ENCODE measurements at regions not wholly inside any gene's neighbourhood (a gene's known extent, or its start where the extent isn't known, plus 50 kb on each side); places are given as distances from the start of the nearest gene placed in this dataset.

DNA sequence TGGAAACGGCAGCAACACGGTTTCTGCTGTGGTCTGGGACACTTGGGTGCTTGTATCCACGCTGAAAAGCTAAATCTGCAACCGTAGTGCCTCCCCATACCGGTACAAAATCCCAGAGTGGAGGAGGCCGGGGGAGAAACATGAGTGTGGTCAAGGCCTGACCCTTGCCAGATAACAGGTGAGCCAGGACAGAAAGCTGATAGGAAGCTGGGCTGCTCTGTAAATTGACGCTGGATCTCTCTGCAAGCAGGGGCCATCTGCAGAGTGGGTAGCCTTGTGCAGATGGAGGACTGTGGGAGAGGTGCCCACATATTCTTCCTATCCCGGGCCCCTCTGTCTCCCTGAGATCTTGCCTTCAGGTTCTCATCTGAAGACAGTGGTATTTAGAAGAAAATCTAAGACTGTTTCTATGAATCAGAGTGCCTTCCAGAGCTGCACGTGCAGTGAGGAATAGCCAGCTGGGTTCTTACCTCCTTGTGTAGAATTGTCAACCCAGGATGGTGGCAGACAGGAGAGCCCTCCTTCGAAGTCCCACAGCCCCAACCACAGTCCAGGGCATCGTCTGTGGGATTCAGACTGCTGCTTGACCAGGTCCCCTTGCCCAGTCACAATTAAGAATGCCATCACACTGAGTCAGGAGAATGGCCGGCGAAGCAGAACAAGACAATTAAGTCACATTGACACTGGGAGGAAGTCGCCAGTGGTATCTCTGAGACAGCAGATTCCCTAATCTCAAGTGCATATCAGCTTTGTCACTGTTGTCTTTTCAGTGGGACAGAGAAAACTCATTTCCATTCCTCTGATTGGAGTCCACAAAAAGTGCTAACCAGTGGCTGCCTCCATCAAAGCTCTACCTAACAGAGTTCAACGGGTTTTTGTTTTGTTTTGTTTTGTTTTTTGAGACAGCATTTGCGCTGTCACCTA is 100.0 kb upstream of the RIPOR2 start:
- no peaks in the 10 kb centered on the region for H4K20me1 ChIP-seq (ENCODE audit: control insufficient read depth, extremely low read depth, insufficient read depth, low read length)
- H3K9ac ChIP-seq (ENCODE audit: insufficient read depth, low read length): no peak overlapping the region
- H3K4me2 ChIP-seq (ENCODE audit: extremely low read depth, insufficient read depth, low read length): no peak overlapping the region
- H3K27me3 ChIP-seq (ENCODE audit: control insufficient read depth, insufficient read depth, low read length): no peaks in the 10 kb centered on the region
- peak in 1 of 2 donors; percentile 32 for DNase-seq (ENCODE audit: low read depth in 2 of 2)
- H3K79me2 ChIP-seq (ENCODE audit: control insufficient read depth, insufficient read depth, low read length): no peaks in the 10 kb centered on the region
- TF ChIP-seq EZH2 (IDR thresholded peaks at IDR 0.05; ENCODE audit: low read length, missing control alignments): no peak
- TF ChIP-seq CTCF (conservative IDR thresholded peaks at IDR 0.05 in 1 of 2, IDR thresholded peaks at IDR 0.05 in 1 of 2; ENCODE audit: low read depth in 1 of 2, low read length in 2 of 2): no peak
- H2AFZ ChIP-seq (ENCODE audit: low read length): peak overlapping the region; percentile 67
- no peak overlapping the region for H3K27ac ChIP-seq (ENCODE audit: insufficient read depth, low read length)
- H3K9me3 ChIP-seq (ENCODE audit: control insufficient read depth, insufficient read depth, low read depth, low read length): no peaks in the 10 kb centered on the region
- no peak overlapping the region for H3K4me3 ChIP-seq (replicated peaks in 1 of 4; ENCODE audit: control extremely low read depth in 1 of 4, insufficient read depth in 1 of 4, low read depth in 3 of 4, low read length in 4 of 4)
- H3K36me3 ChIP-seq (ENCODE audit: control insufficient read depth, insufficient read depth, low read length): no peaks in the 10 kb centered on the region
- no peaks in the 10 kb centered on the region for H3K4me1 ChIP-seq (ENCODE audit: control insufficient read depth, extremely low read depth, insufficient read depth, low read length)

- no peaks in the 10 kb centered on the region for H3K4me1 ChIP-seq (ENCODE audit: control insufficient read depth, extremely low read depth, insufficient read depth, low read length)
These were observed 100.7 kb upstream of the RIPOR2 start for GRCh38 chr6:25036461-25036860.

DNA sequence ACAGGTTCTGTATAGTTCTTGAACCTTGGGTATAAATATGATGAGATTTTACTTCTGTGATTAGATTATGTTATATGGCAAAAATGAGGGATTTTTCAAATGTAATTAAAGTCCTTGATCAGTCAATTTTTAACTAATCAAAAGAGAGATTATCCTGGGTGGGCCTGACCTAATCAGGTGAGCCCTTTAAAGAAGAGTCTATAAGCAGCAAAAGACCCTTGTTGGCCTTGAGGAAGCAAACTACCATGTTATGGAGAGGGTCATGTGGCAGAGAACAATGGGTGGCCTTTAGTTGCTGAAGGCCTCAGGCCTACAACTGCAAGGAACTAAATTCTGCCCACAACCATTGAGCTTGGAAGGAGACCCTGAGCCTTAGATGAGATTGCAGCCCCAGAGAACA is 102.5 kb upstream of the RIPOR2 start:
- no peaks in the 10 kb centered on the region for H3K79me2 ChIP-seq (ENCODE audit: control insufficient read depth, insufficient read depth, low read length)
- H3K4me1 ChIP-seq (ENCODE audit: control insufficient read depth, extremely low read depth, insufficient read depth, low read length): no peaks in the 10 kb centered on the region
- no peak overlapping the region for H3K27ac ChIP-seq (ENCODE audit: insufficient read depth, low read length)
- H3K4me2 ChIP-seq (ENCODE audit: extremely low read depth, insufficient read depth, low read length): no peak overlapping the region
- TF ChIP-seq CTCF (conservative IDR thresholded peaks at IDR 0.05 in 1 of 2, IDR thresholded peaks at IDR 0.05 in 1 of 2; ENCODE audit: low read depth in 1 of 2, low read length in 2 of 2): no peak
- TF ChIP-seq EZH2 (IDR thresholded peaks at IDR 0.05; ENCODE audit: low read length, missing control alignments): no peak
- no peaks in the 10 kb centered on the region for H3K9me3 ChIP-seq (ENCODE audit: control insufficient read depth, insufficient read depth, low read depth, low read length)
- DNase-seq (ENCODE audit: low read depth in 2 of 2): no peak
- no peak overlapping the region for H3K4me3 ChIP-seq (replicated peaks in 1 of 4; ENCODE audit: control extremely low read depth in 1 of 4, insufficient read depth in 1 of 4, low read depth in 3 of 4, low read length in 4 of 4)
- H2AFZ ChIP-seq (ENCODE audit: low read length): no peak overlapping the region
- H3K27me3 ChIP-seq (ENCODE audit: control insufficient read depth, insufficient read depth, low read length): no peaks in the 10 kb centered on the region
- no peaks in the 10 kb centered on the region for H4K20me1 ChIP-seq (ENCODE audit: control insufficient read depth, extremely low read depth, insufficient read depth, low read length)
- H3K36me3 ChIP-seq (ENCODE audit: control insufficient read depth, insufficient read depth, low read length): no peaks in the 10 kb centered on the region
- H3K9ac ChIP-seq (ENCODE audit: insufficient read depth, low read length): no peak overlapping the region

More at GRCh38 chr6:25036461-25036860, 100.7 kb upstream of the RIPOR2 start:
- no peak overlapping the region for H2AFZ ChIP-seq (ENCODE audit: low read length)
- no peak overlapping the region for H3K27ac ChIP-seq (ENCODE audit: insufficient read depth, low read length)
- H3K4me2 ChIP-seq (ENCODE audit: extremely low read depth, insufficient read depth, low read length): no peak overlapping the region
- H3K9ac ChIP-seq (ENCODE audit: insufficient read depth, low read length): no peak overlapping the region
- no peak overlapping the region for H3K4me3 ChIP-seq (replicated peaks in 1 of 4; ENCODE audit: control extremely low read depth in 1 of 4, insufficient read depth in 1 of 4, low read depth in 3 of 4, low read length in 4 of 4)
- TF ChIP-seq EZH2 (IDR thresholded peaks at IDR 0.05; ENCODE audit: low read length, missing control alignments): no peak
- no peak for TF ChIP-seq CTCF (conservative IDR thresholded peaks at IDR 0.05 in 1 of 2, IDR thresholded peaks at IDR 0.05 in 1 of 2; ENCODE audit: low read depth in 1 of 2, low read length in 2 of 2)
- H3K79me2 ChIP-seq (ENCODE audit: control insufficient read depth, insufficient read depth, low read length): no peaks in the 10 kb centered on the region
- H4K20me1 ChIP-seq (ENCODE audit: control insufficient read depth, extremely low read depth, insufficient read depth, low read length): no peaks in the 10 kb centered on the region
- H3K36me3 ChIP-seq (ENCODE audit: control insufficient read depth, insufficient read depth, low read length): no peaks in the 10 kb centered on the region
- no peaks in the 10 kb centered on the region for H3K9me3 ChIP-seq (ENCODE audit: control insufficient read depth, insufficient read depth, low read depth, low read length)
- DNase-seq (ENCODE audit: low read depth in 2 of 2): no peak
- H3K27me3 ChIP-seq (ENCODE audit: control insufficient read depth, insufficient read depth, low read length): no peaks in the 10 kb centered on the region

Data from fibroblast of lung (primary cell).